C4-2B (cell line): ENCODE measurements at regions not wholly inside any gene's neighbourhood (a gene's known extent, or its start where the extent isn't known, plus 50 kb on each side); places are given as distances from the start of the nearest gene placed in this dataset.

ENCODE experiments used
- ZFX ChIP-seq: fragments of 450-650 bp; IDR thresholded peaks from 2 replicates; pipeline ENCODE4 v1.6.1; 2017
- TF ChIP-seq, protein P1 (sequence below): fragments of 450-650 bp; conservative IDR thresholded peaks from 2 replicates; pipeline ENCODE4 v1.5.1; 2017; ENCODE audit warnings: mild to moderate bottlenecking

GRCh38 chr13:37353911-37354310, 244.7 kb downstream of the POSTN start:
- TF ChIP-seq, protein P1, sequence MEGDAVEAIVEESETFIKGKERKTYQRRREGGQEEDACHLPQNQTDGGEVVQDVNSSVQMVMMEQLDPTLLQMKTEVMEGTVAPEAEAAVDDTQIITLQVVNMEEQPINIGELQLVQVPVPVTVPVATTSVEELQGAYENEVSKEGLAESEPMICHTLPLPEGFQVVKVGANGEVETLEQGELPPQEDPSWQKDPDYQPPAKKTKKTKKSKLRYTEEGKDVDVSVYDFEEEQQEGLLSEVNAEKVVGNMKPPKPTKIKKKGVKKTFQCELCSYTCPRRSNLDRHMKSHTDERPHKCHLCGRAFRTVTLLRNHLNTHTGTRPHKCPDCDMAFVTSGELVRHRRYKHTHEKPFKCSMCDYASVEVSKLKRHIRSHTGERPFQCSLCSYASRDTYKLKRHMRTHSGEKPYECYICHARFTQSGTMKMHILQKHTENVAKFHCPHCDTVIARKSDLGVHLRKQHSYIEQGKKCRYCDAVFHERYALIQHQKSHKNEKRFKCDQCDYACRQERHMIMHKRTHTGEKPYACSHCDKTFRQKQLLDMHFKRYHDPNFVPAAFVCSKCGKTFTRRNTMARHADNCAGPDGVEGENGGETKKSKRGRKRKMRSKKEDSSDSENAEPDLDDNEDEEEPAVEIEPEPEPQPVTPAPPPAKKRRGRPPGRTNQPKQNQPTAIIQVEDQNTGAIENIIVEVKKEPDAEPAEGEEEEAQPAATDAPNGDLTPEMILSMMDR, result no peak
- TF ChIP-seq ZFX, result no peak
